ENCODE measurements at regions not wholly inside any gene's neighbourhood (a gene's known extent, or its start where the extent isn't known, plus 50 kb on each side); places are given as distances from the start of the nearest gene placed in this dataset.

GRCh38 chr3:177278016-177278415, 80.7 kb upstream of the TBL1XR1 start:
- TF ChIP-seq, protein P1, sequence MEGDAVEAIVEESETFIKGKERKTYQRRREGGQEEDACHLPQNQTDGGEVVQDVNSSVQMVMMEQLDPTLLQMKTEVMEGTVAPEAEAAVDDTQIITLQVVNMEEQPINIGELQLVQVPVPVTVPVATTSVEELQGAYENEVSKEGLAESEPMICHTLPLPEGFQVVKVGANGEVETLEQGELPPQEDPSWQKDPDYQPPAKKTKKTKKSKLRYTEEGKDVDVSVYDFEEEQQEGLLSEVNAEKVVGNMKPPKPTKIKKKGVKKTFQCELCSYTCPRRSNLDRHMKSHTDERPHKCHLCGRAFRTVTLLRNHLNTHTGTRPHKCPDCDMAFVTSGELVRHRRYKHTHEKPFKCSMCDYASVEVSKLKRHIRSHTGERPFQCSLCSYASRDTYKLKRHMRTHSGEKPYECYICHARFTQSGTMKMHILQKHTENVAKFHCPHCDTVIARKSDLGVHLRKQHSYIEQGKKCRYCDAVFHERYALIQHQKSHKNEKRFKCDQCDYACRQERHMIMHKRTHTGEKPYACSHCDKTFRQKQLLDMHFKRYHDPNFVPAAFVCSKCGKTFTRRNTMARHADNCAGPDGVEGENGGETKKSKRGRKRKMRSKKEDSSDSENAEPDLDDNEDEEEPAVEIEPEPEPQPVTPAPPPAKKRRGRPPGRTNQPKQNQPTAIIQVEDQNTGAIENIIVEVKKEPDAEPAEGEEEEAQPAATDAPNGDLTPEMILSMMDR (IDR thresholded peaks at IDR 0.05; ENCODE audit: low read depth, low read length) = no peak
- no peak overlapping the region for H3K4me3 ChIP-seq (ENCODE audit: low read depth, low read length)

GRCh38 chr3:177279118-177279815, 82.0 kb upstream of the TBL1XR1 start:
- TF ChIP-seq, protein P1 (IDR thresholded peaks at IDR 0.05; ENCODE audit: low read depth, low read length) = no peak
- H3K4me3 ChIP-seq (ENCODE audit: low read depth, low read length) = no peak overlapping the region

- TF ChIP-seq, protein P1 (IDR thresholded peaks at IDR 0.05; ENCODE audit: low read depth, low read length) = no peak
- no peak overlapping the region for H3K4me3 ChIP-seq (ENCODE audit: low read depth, low read length)
These were observed 84.2 kb upstream of the TBL1XR1 start for GRCh38 chr3:177281292-177282118.

DNA sequence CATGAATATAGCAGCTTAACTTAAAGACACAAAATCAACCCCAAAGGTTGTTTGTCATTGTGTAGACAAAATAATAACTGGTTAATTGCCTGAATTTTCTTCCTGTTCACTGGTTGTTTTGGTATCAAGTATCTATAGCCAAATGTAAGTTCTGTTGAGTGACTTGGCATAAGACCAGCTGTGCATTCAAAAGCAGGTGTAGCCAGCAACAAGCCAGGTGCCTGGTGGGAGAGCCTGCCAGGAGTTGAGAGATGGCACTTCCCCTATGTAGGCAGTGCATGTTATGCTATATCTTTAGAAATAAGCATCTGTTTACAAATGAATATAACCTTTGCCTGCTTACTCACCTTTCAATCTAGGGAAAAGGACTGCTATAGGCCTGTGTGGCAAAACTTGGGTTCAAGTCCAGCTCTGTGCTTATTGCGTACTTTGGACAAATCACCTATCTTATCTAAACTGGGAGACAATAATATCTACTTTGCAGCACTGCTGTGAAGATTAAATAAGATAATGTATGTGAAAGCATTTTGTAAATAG, 84.9 kb upstream of the TBL1XR1 start:
- TF ChIP-seq, protein P1 (IDR thresholded peaks at IDR 0.05; ENCODE audit: low read depth, low read length) = no peak
- H3K4me3 ChIP-seq (ENCODE audit: low read depth, low read length) = no peak overlapping the region

DNA sequence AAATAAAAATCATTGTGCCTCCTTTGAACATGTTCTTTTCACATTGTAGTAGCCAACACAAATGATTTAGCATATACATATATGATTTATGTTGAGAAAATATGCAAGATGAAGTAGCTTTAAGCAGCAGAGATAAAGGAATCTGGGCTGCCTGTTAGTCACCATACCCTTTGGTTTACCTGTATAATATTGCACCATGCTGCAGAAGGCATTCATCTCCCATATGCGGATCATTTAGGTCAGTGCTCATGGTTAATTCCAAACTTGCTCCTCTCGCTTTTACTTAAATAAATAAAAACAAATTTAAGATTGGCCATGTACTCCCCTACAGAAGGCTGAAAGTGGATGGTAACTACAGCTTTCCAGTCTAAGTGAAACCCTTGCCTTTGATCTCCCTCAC, 86.7 kb upstream of the TBL1XR1 start:
- TF ChIP-seq, protein P1 (IDR thresholded peaks at IDR 0.05; ENCODE audit: low read depth, low read length) = no peak
- H3K4me3 ChIP-seq (ENCODE audit: low read depth, low read length) = no peak overlapping the region

- TF ChIP-seq, protein P1 (IDR thresholded peaks at IDR 0.05; ENCODE audit: low read depth, low read length) = no peak
- no peak overlapping the region for H3K4me3 ChIP-seq (ENCODE audit: low read depth, low read length)
These were observed 87.2 kb upstream of the TBL1XR1 start for GRCh38 chr3:177284383-177284881.

DNA sequence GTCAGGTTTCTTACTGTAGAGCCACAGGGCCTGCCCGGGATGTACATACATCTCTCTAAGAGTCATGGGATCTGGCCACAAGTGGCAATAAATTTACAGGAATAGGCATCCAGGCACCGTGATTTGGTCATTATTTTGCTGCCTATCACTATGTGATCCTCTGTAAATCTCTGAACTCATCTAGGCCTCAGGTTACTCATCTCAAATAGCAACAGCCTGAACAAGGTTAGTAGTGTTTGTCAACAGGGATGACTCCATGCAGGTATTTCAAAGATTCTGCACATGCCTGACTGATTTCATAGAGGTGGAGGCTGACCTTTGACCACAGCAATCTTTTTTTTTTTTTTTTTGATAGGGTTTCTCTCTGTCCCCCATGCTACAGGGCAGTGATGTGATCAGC, 88.8 kb upstream of the TBL1XR1 start:
- no peak overlapping the region for H3K4me3 ChIP-seq (ENCODE audit: low read depth, low read length)
- TF ChIP-seq, protein P1 (IDR thresholded peaks at IDR 0.05; ENCODE audit: low read depth, low read length) = no peak

All from WI38 (cell line).